ENCODE measurements at regions not wholly inside any gene's neighbourhood (a gene's known extent, or its start where the extent isn't known, plus 50 kb on each side); places are given as distances from the start of the nearest gene placed in this dataset.
"Not testable (repeated sequence)": the region's sequence is repeated elsewhere in the genome, so short reads cannot be mapped to it uniquely, and the experiment has no call there.

DNA sequence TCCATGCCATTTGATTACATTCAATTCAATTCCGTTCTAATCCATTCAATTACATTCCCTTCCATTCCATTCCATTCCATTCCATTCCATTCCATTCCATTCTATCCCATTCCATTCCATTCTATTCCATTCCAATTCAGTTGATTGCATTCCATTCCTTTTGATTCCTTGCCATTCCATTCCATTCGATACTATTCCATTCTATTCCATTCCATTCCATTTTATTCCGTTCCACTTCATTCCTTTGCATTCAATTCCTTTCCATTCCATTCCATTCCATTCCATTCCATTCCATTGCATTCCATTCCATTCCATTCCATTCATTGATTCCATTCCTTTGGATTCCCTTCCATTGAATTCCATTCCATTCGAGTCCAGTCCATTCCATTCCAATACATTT, 2574.0 kb upstream of the TPTE start:
- TF ChIP-seq, protein P1, sequence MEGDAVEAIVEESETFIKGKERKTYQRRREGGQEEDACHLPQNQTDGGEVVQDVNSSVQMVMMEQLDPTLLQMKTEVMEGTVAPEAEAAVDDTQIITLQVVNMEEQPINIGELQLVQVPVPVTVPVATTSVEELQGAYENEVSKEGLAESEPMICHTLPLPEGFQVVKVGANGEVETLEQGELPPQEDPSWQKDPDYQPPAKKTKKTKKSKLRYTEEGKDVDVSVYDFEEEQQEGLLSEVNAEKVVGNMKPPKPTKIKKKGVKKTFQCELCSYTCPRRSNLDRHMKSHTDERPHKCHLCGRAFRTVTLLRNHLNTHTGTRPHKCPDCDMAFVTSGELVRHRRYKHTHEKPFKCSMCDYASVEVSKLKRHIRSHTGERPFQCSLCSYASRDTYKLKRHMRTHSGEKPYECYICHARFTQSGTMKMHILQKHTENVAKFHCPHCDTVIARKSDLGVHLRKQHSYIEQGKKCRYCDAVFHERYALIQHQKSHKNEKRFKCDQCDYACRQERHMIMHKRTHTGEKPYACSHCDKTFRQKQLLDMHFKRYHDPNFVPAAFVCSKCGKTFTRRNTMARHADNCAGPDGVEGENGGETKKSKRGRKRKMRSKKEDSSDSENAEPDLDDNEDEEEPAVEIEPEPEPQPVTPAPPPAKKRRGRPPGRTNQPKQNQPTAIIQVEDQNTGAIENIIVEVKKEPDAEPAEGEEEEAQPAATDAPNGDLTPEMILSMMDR (IDR thresholded peaks at IDR 0.05; ENCODE audit: low read depth, low read length): no peak
- no peak for DNase-seq (ENCODE audit: low read depth, low spot score)
- no peak overlapping the region for H3K4me3 ChIP-seq (ENCODE audit: low read depth, low read length)
- in situ Hi-C loops (cut with HindIII; ENCODE audit: low sequenced_read_pairs): no loop called here

DNA sequence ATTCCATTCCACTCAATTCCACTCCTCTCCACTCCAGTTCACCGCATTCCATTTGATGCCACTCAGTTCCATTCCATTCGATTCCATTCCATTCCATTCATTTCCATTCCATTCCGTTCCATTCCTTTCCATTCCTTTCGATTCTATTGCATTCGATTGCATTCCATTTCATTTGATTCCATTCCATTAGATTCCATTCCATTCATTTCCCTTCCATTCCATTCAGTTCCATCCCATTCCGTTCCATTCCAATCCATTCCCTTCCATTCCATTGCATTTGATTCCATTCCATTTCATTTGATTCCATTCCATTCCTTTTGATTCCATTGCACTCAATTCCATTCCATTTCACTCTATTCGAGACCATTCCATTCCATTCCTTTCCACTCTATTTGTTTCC, 2572.7 kb upstream of the TPTE start:
- in situ Hi-C loops (cut with HindIII; ENCODE audit: low sequenced_read_pairs): not testable (repeated sequence)

DNA sequence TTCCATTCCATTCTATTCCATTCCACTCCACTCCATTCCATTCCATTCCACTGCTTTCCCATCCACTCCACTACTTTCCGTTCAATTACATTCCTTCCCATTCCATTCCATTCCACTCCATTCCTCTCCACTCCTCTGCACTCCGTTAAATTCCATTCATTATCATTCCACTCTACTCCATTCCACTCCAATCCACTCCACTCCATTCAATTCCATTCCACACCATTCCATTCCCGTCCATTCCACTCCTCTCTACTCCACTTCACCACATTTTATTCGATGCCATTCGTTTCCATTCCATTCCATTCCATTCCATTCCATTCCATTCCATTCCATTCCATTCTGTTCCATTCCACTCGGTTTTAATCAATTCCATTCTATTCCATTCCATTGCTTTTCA, 2571.5 kb upstream of the TPTE start:
- DNase-seq (ENCODE audit: low read depth, low spot score); in situ Hi-C loops (cut with HindIII; ENCODE audit: low sequenced_read_pairs); H3K4me3 ChIP-seq (ENCODE audit: low read depth, low read length): not testable (repeated sequence)

More for the DNA sequence above, 2572.7 kb upstream of the TPTE start:
- H3K4me3 ChIP-seq (ENCODE audit: low read depth, low read length); DNase-seq (ENCODE audit: low read depth, low spot score): not testable (repeated sequence)

DNA sequence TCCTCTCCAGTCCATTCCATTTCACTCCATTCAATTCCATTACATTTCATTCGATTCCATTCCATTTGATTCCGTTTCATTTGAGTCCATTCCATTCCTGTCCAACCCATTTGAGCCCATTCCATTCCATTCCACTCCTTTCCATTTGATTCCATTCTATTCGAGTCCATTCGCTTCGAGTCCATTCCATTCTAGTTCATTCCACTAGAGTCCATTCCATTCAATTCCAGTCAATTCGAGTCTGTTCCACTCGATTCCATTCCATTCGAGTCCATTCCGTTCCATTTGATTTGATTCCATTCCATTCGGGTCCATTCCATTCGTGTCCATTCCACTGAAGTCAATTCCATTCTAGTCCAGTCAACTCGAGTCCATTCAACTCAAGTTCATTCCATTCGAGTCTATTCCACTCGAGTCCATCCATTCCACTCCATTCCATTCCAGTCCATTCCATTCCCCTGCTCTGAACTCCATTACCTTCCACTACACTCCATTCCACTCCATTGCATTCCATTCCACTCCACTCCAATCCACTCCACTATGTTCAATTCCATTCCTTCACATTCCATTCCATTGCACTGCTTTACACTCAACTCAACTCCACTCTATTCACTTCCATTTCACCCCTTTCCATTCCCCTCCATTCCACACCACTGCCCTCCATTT, 2569.4 kb upstream of the TPTE start:
- in situ Hi-C loops (cut with HindIII; ENCODE audit: low sequenced_read_pairs): no loop called here
- DNase-seq (ENCODE audit: low read depth, low spot score): no peak
- no peak overlapping the region for H3K4me3 ChIP-seq (ENCODE audit: low read depth, low read length)

DNA sequence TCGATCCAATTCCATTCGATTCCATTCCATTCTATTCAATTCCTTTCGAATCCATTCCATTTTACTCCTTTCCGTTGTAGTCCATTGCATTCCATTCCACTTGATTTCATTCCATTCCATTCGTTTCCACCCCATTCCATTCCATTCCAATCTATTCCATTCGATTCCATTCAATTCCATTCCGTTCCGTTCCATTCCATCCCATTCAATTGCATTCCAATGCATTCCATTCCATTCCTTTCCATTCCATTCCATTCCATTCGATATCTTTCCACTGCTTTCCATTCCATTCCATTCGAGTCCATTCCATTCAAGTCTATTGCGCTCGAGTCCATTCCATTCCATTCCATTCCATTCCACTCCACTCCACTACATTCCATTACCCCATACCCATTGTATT, 2568.7 kb upstream of the TPTE start:
- in situ Hi-C loops (cut with HindIII; ENCODE audit: low sequenced_read_pairs): no loop called here
- DNase-seq (ENCODE audit: low read depth, low spot score): no peak
- TF ChIP-seq, protein P1 (IDR thresholded peaks at IDR 0.05; ENCODE audit: low read depth, low read length): no peak
- no peak overlapping the region for H3K4me3 ChIP-seq (ENCODE audit: low read depth, low read length)

More for the DNA sequence above, 2569.4 kb upstream of the TPTE start:
- TF ChIP-seq, protein P1 (IDR thresholded peaks at IDR 0.05; ENCODE audit: low read depth, low read length): no peak

DNA sequence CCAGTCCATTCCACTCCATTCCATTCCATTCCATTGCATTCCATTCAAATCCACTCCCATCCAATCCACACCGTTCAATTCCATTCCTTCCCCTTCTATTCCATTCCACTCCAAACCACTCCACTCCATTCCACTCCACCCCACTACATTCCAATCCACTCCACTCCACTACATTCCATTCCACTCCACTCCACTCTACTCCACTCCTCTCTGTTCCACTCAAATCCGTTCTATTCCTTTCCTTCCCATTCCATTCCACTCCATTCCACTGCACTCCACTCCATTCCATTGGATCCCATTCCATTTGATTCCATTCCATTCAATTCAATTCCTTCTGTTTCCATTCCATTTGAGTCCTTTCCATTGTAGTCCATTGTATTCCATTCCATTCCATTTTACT, 2568.3 kb upstream of the TPTE start:
- no peak overlapping the region for H3K4me3 ChIP-seq (ENCODE audit: low read depth, low read length)
- no peak for DNase-seq (ENCODE audit: low read depth, low spot score)
- TF ChIP-seq, protein P1 (IDR thresholded peaks at IDR 0.05; ENCODE audit: low read depth, low read length): no peak
- in situ Hi-C loops (cut with HindIII; ENCODE audit: low sequenced_read_pairs): no loop called here

DNA sequence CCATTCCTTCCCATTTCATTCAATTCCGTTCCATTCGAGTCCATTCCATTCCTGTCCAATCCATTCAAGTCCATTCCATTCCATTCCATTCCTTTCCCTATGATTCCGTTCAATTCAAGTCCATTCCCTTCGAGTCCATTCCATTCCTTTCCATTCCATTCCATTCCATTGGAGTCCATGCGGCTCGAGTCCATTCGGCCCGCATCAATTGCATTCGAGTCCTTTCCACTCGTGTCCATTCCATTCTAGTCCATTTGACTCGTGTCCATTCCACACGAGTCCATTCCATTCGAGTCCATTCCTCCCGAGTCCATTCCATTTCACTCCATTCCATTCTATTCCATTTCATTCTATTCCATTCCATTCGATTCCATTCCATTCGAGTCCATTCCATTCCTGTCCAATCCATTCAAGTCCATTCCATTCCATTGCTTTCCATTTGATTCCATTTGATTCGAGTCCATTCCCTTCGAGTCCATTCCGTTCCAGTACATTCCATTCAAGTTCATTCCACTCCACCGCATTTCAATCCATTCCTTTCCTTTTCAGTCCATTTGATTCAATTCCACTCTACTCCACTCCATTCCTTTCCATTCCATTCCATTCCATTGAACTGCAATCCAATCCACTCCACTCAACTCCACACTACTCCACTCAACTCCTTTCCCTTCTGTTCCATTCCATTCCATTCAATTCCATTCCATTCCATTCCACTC, 2565.9 kb upstream of the TPTE start:
- H3K4me3 ChIP-seq (ENCODE audit: low read depth, low read length); DNase-seq (ENCODE audit: low read depth, low spot score); in situ Hi-C loops (cut with HindIII; ENCODE audit: low sequenced_read_pairs): not testable (repeated sequence)

DNA sequence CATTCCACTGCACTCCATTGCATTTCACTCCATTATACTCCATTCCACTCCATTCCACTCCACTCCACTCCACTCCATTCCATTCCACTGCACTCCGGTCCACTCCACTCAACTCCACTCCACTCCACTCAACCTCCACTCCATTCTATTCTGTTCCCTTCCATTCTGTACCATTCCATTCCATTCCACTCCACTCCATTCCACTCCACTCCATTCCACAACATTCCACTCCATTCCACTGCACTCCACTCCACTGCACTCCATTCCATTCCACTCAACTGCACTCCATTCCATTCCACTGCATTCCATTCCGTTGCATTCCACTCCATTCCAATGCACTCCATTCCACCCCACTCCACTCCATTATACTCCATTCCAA, 2565.3 kb upstream of the TPTE start:
- H3K4me3 ChIP-seq (ENCODE audit: low read depth, low read length); DNase-seq (ENCODE audit: low read depth, low spot score); in situ Hi-C loops (cut with HindIII; ENCODE audit: low sequenced_read_pairs): not testable (repeated sequence)

DNA sequence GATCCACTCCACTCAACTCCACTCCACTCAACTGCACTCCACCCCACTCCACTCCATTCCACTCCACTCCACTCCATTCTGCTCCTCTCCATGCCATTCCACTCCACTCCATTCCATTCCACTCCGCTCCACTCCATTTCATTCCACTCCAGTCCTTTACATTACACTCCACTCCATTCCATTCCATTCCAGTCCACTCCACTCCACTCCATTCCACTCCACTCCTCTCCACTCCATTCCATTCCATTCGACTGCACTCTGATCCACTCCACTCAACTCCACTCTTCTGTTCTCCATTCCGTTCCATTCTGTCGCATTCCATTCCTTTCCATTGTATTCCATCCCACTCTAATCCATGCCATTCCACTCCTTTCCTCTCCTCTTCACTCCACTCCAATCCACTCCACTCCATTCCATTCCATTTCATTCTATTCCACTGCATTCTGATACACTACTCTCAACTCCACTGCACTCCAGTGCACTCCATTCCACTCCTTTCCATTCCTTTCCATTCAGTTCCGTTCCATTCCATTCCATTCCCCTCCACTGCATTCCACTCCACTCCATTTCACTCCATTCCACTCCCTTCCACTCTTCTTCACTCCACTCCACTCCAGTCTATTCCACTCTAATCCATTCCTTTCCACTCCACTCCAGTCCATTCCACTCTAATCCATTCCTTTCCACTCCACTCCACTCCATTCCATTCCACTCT, 2564.2 kb upstream of the TPTE start:
- DNase-seq (ENCODE audit: low read depth, low spot score); in situ Hi-C loops (cut with HindIII; ENCODE audit: low sequenced_read_pairs); H3K4me3 ChIP-seq (ENCODE audit: low read depth, low read length): not testable (repeated sequence)

Measured in astrocyte of the spinal cord (primary cell).